KG1 (cell line): ENCODE measurements at regions not wholly inside any gene's neighbourhood (a gene's known extent, or its start where the extent isn't known, plus 50 kb on each side); places are given as distances from the start of the nearest gene placed in this dataset.

Source experiments
- DNase-seq: peaks from one replicate; lab custom pipeline; 2025; lab: John Stamatoyannopoulos, UW

DNA sequence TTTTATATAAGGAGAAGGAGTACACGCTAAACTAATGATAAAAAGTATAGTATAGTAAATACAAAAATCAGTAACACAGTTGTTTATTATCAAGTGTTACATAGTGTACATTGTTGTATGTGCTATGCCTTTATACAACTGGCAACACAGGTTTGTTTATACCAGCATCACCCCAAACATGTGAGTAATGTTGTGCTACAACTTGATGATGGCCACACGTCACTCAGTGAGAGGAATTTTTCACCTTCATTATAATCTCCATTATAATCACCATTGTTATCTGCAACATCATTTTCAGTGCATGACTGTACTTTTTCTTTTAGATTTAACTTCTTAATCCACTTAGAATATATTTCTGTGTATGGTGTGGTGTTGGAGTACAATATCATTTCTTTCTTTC, 204.0 kb upstream of the CTNNB1 start:
- DNase-seq, result no peak

DNA sequence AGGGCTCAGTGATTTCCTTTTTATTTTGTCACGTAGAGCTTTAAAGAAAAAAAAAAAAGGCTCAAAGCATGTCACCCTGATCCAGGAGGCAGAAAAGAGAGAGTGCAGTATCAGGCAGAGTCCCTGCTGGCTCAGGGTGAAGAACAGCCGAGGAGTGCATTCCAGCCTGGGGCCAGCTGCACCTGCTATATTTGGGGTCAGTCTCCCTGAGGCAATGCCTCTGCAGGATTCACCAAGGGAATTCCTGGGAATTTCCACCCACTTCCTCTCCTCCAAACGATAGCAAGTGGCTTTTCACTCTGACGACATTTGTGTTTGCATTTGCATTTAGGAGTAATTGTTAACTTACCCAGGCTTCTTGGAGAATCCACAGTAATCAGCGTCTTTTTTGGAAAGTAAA, 202.9 kb upstream of the CTNNB1 start:
- DNase-seq, result no peak

DNA sequence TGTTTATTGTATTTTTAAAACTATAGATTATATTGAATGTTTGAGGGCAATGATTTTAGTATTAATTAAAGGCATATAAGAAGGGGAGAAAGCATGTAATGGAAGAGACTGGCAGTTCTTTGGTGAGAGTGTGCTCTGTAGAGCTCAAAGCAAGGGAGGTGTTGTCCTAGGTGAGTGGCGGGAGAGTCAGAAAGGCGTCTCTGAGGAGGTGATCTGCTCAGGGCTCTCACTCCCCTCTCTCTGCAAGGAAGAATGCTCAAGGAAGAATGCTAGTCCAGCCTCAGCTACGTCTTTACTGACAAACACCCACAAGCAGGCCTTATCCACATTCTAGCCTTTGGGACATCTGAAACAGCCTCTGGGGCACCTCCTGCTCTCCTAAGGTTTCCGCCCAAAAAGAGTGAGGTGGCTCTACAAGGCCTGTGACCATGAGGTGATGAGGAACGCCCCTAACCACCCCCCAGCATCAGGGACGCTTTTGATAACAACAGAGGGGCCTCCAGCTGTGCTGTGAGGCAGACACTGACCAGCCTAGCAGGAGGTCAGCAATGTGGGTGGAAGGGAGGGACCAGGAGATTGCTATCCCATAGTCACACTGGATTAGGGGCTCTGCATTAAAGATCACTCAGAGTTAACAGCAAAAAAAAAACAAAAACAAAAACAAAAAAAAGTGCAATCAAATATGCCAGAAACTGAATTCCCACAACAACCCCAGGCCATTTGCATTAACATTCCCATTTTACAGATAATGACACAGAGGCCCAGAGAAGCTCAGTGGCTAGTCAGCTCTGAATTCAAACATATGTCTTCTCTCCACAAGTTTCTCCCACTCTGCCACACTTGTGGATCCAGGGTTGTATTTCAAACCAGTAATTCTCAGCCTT, 202.2 kb upstream of the CTNNB1 start:
- DNase-seq, result no peak

DNA sequence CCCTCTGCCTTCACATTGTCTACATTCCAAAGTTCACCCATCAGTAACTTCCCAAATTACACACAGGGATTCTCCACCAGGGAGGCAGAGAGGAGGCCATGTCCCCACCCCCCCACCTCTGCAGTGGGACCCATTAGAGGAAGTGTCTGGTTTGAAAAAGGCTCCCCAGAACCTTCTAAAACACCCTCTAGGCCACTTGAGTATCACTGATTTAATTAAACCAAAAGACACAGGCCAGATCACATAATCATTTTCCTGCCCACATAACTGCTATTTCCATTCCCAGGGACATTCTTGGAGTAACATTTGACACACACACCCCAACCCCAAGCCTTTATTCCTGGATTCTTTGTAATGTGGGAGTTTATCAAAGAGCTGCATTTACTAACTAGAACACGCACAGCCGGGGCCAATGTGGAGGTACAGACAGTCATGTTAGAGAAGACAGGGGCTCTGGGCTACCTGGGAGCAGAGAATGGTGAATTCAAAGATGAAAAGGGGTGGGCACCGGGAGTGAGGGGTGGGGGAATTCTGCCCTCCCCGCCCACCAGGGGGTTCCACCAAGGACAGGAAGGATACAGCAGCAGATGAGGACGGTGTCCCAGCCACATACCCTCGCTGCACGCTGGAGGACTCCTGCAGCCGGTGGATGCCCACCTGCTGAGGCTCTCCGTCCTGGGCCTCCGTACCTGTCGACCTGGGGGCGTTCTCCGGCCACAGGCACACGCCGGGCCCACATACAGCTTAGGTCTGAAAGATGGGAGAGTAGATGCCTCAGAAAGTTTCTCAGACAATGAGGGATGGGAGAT, 201.4 kb upstream of the CTNNB1 start:
- no peak for DNase-seq

DNA sequence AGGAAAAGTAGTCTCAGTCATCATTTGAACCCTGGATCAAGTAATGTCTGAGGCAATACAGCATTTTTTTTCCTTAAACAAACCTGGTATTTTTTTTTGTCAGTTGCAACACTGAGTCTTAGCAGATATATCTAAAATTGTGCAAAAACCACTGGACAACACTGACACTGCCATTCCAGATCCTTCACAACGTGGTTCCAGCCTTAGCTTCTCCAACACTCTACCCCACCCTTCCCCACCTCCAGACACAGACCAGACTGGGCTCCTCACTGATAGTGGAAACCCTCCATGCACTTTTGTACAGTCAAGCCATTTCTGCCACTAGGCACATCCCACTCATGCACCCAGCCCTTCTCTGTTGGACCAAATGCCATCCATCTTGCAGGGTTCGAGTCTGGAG, 199.6 kb upstream of the CTNNB1 start:
- no peak for DNase-seq

DNA sequence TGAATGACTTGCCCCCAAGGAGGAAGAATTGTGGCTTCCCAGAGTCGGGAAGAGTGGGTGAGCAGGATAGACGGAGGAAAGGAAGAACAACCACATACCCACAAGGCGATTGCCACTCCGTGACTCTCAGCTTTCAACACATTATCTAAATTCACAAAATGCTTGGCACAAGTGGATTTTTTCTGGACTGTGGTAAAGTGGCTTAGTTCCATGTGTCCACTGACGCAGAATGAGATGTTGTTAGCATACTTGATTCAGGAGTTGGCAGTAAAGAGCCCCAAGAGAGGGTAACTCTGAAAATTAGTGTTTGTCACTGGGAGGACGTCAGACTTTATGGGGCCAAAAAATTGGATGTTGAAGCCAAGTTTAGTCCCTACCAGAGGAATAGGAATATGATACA, 198.8 kb upstream of the CTNNB1 start:
- DNase-seq, result no peak

DNA sequence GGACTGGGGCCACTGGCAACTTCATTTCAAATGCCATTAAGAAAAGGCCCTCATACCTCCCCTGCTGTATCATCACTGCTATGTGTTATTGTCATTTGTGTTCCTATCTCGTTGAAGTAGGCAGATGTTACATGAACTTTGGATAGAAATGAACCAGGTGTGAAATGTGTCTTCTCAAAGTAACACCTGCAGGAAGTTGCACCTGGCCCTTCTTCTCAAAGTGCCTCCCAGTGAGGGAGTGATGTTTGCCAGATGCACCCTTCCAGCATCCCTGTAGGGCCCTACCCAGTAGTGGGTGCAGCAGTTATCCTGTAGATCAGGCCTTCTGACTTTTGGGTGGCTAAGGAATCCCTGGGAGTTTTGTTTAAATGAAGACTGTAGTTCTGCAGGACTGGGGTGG, 197.7 kb upstream of the CTNNB1 start:
- DNase-seq, result no peak

DNA sequence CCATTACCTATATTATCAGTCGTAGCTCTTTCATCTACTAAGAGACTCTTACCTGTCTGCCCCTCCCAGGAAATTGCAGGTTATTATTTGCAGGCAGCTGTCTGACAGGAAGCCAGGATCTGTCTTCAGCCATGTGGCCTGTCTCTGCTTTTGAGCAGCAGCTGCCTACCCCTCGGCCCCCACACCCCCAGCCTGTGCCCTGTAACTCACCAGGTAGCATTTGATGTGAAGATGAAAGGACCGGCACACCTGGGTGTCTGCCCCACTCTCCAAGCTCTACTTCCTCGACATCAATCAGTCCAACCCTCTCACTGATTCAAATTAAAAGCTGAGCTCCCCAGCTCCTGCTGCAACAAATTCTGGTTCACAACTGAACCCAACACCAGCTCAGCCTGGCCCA, 197.2 kb upstream of the CTNNB1 start:
- no peak for DNase-seq

DNA sequence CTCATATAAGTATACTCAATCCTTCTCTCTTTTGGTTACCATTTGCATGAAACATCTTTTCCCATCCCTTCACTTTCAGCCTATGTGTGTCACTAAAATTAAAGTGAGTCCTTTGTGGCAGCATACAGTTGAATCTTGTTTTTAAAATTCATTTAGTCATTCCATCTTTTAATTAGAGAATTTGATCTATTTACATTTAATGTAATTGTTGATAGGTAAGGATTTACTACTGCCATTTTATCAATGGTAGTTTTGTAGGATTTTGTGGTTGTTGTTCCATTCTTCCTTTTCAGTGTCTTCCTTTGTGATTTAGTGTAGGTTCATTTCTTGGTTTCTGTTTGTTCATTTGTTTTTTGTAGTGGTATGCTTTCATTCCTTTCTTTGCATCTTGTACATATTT, 191.9 kb upstream of the CTNNB1 start:
- DNase-seq, result no peak

DNA sequence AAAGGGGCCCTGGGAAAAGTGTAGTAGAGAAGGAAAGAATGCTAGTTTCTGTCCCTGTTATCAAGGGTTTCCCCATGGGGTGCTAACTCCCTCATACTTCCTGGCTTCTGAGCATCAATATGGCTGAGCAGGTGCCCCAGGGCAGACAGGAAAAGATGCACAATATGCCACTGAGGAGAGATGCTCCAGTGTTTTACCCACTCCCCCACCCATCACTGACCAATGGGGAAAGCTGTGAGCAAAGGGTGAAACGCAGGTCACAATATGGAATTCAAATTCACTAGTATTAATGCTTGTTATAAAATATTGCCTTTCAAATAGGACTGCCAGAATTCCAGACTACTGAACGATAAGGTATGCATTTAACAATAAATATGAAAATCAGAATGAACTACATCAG, 187.5 kb upstream of the CTNNB1 start:
- DNase-seq, result no peak

DNA sequence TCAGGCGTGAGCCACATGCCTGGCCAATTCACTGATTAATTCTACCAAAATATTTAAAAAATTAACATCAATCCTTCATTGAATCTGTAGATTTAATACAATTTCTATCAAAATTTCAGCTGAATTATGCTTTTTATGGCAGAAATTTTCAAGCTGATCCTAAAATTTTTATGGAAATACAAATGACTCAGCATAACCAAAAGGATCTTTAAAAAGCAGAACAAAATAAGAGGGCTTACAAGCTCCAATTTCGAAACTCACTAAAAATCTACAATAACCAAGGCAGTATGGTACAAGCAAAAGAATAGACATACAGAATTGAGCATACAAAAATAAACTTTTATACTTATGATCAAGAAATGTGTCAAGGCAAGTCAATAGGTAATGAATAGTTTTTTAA, 180.4 kb upstream of the CTNNB1 start:
- DNase-seq, result no peak

DNA sequence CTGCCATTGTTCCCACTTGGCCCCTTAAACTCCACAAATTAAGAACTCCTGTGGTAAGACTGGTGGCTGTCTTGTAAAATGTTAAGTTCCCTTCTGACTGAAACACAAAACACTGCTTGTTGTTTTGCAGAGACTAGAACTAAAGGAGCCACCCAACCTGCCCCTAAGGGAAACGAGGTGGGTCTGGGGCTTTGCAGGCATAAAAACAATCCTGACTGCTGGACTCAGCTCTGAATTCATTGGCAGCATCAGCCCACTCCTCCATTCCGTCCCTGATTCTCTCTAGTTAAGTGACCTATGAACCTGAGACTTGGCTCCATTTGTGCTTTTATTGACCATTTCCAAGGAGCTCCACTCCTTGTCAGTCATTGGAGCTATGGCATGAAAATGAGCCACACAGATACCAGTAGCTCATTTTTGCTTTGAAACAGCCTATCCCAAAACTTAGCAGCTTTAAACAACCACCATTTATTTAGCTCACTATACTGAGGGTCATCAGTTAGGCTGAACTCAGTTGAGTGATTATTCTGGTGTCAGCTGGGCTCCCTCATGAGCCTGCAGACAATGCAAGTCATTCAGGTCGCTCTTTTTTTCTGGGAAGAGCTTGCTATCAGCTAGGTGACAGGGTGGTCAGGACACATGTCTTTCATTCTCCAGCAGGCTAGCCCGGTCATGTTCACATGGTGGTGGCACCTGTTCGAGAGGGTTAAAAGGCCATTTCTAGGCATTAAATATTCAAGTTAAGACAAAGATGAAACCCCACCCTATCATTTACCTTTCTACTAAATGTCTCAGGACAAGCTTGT, 175.1 kb upstream of the CTNNB1 start:
- no peak for DNase-seq

DNA sequence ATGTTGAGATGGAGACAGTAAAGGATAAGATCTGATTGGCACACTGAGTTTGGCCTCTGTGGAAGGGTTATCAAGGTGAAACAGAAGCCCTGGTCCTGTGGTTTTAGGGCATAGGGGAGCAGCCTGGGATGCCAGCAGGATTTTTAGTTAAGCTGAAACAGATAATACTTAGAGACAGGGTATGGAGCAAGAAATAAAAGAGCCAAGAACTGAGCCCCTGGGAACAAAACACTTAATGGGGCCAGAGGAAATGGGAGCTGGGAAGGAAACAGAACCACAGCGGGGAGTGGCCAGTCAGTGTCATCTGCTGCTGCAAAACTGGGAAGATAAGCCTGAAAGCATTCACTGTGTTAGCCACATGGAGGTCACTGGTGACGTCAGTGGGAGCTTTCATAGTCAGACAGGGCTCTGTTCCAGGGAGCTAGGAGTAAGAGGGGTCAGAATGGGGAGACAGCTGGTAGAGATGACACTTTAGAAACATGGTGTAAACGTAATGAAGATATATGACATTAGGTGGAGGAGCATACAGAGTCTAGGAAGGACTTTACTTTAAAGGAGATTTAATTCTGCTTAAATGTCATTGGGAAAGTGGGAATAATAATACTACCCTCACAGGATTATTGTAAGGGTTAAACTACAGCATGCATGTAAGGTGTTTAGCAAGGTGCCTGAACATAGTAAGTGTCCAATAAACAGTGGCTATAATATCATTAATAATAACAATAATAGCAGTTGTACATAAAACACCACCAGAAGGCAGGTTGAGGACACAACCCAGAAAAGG, 172.7 kb upstream of the CTNNB1 start:
- DNase-seq, result no peak

DNA sequence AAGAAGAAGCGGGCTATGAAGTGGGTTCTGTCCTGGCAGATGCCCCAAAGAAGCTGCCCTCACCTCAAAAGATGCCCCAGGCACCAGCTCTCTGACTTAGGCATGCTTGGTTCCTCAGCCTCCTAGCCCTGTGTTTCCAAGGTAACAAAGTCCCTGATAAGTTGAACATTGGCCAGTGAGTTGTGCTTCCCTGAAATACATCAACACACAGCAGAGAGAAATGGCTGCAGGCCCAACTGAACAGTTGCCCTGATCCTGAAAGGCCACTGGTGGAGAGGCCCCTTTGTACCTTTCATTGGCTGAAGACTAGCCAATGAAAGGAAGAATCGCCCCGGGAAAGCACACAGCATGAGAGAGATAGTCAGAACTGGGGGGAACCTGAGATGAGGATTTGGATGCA, 169.9 kb upstream of the CTNNB1 start:
- no peak for DNase-seq

DNA sequence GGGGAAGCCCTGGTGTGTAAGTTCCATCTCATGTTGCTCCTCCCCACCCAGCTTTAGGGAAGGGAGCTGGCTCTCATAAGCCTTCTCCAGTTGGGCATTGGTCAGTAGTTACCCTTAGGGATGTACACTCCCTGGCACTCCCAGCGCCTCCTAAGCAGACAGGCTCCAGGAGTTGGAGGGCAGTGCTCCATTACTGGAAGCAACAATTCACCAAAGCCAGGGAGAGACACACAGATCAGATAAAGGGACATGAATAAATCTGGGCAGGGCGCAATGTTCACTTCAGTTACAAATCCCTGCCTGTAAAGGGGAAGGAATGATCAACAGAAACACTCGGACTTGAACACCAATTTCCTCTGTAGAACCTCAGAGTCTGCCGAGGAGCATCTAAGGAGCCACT, 169.1 kb upstream of the CTNNB1 start:
- no peak for DNase-seq

DNA sequence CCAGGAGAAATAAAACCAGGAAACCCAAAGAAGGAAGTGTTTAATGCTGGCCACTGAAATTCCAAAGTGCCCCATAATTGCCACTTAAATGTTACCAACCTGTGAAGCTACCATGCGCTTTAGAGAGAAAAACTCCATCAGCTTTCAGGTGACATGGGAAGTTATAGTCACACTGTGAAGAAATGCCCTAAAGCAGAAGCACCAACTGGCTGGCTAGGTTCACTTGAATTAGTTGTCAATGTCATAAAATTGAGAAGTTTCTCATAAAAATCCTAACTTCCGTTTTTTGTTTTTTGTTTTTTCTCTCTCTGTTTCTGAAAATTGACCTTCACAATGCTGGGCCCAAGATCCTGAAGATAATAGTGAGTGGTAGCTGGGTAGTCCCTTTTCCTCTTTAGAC, 167.9 kb upstream of the CTNNB1 start:
- no peak for DNase-seq

DNA sequence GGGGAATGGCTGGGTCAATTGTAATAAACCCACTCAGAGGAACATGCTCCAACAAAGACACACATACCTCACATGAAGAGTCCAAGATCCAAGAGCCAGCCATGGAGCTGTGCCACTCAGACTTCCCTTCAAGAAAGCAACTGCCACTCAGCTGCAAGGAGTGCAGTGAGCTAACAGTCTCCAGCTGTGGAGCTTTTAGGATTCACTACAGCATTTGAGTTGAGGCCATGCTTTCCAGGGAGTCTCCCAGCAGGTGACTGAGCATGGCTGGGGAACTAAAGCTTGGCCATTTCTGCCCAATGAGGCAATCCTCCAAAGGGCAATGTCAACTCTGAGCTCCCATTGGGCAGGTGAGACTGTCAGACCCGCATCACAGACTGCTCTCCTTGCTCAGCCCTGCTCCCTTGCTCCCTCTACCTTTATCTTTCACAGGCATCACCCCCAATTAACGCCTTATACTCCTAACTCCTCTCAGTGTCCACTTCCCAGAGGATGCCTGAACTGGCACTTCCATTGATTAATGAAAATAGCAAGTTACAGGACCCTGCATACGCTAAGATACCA, 165.3 kb upstream of the CTNNB1 start:
- DNase-seq, result no peak

DNA sequence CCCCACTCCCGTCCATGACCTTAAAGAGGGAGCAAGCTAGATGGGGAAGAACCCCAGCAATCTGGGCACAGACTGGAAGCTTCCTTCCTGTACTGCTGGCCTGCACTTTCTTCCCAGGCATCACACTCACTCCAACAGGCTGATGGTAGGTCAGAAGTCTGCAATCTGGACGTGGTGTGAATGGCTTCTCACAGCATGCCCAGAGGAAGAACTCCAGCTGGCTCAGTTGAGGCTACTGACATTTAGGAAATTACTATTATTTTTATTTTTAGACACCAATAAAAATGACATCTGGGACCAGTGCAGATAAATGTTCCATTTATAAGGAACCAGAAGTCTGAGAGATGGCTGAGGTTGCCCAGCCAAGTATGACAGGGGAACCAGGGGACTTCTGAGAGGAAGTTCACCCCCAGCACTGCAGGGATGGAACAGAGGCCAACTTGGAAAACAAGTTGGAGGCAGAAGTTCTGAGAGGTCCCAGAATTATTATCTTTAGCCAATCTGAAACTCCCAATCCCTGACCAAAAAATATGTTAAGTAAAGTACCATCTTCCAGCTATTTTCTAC, 163.8 kb upstream of the CTNNB1 start:
- no peak for DNase-seq

DNA sequence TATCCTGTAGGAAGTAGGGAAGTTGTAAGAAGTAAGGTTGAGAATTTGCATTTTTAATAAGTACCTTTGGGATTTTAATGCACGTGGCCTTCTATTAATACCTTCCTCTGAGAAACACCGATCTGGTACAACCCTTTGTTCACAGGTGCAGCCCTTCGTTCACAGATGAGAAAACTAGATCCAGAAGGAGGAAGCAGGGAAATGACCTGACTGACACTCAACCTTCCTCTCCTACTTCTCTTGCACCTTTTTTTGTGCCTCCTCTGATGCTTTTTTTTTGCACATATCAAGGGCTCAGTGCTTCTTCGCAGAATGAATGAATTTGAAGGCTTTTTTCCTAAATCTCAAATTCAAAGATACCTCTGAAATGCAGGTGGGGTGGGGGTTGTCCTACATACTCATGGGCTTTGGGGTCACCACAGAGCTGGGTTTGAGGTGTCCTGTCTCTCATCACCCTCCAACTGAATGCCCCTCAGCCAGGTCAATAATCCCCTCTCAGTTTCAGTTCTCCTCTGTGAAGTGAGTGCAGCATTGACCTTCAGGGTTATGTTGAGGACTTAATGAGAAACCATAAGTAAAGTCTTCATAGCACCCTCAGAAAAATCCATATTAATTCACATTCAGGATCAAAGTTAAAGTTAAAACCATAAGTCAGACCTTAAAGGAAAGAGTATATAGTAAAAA, 161.5 kb upstream of the CTNNB1 start:
- DNase-seq, result no peak

DNA sequence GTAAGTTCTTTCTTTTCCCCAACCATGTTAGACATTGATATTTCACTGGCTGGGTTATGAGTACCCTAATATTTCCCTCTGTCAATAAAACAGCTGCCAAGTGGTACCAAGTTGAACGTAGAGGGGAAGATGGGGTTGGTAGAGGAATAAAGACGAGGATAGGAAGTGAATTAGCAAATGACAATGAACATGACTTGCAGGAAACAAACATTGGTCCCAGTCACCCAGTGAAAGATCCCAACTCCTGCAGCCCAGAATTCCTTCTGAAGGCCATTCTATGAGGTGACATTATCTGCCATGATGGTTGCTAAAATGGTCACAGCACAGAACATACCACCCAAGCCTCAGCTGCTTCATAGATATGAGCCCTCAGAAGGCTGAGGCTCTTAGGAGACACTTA, 159.0 kb upstream of the CTNNB1 start:
- no peak for DNase-seq

DNA sequence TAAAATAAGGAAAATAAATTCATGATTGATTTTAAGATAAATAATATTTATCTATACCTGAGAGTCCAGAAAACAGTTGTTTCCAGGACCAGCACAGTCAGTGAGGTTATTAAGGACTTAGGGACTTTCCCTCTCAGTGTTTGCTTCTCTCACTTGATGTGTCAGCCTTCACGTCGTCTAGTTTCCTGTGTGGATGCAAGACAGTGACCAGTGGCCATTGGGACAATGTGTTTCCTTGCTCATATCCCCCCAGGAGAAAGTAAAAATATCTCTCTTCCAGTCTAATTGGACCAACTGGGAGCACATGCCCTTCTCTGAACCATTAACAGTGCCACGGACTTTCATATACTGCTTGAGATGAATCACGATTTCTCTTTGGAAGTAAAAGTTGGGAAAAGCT, 157.8 kb upstream of the CTNNB1 start:
- DNase-seq, result no peak
